ENCODE measurements at regions not wholly inside any gene's neighbourhood (a gene's known extent, or its start where the extent isn't known, plus 50 kb on each side); places are given as distances from the start of the nearest gene placed in this dataset.

GRCh38 chr11:80194016-80194415, 753.2 kb upstream of the TENM4 start:
- TF ChIP-seq CTCF (IDR thresholded peaks at IDR 0.05; ENCODE audit: poor library complexity) (no peak), EZH2 (IDR thresholded peaks at IDR 0.05; ENCODE audit: borderline replicate concordance) (no peak), EZH2phosphoT487 (IDR thresholded peaks at IDR 0.05; ENCODE audit: low read depth, severe bottlenecking, unreplicated experiment) (no peak)
